IMR-90 (cell line): ENCODE measurements at regions not wholly inside any gene's neighbourhood (a gene's known extent, or its start where the extent isn't known, plus 50 kb on each side); places are given as distances from the start of the nearest gene placed in this dataset.

Source experiments
- ATAC-seq: fragments of 200-7000 bp; cut with Tn5 transposase; 2 replicates; pipeline ENCODE4 v1.9.1; 2020; ENCODE audit warnings: low read depth, mild to moderate bottlenecking, moderate library complexity
- BruUV-seq: library from RNA; stranded (reverse); fragments of 400-500 nt; replicated peaks from 2 replicates; lab custom pipeline; 2021; lab: Mats Ljungman, UMichigan
- CTCF ChIA-PET: fragments of 300-600 bp; formaldehyde crosslinking; extraction: SDS; loops from one replicate; lab custom pipeline; 2021; ENCODE audit warnings: antibody characterized with exemption; lab: Yijun Ruan, JAX
- POLR2A ChIA-PET: fragments of 300-600 bp; sonication (Branson Sonifier 250); formaldehyde crosslinking; loops from one replicate; lab custom pipeline; 2022; ENCODE audit warnings: antibody characterized with exemption; ENCODE audit not compliant: unreplicated experiment; lab: Charles Lee
- DNase-seq: peaks from one replicate; pipeline ENCODE4 v3.0.0; 2013
- H2AFZ ChIP-seq: replicated peaks from 2 replicates; pipeline ENCODE3; 2013; ENCODE audit warnings: low read length, mild to moderate bottlenecking; ENCODE audit not compliant: poor library complexity
- H2AK5ac ChIP-seq: 2 replicates; pipeline ENCODE4 v1.6.1; 2013; ENCODE audit warnings: low read depth, low read length, inconsistent platforms
- H2AK9ac ChIP-seq: replicated peaks from 2 replicates; pipeline ENCODE3; 2013; ENCODE audit warnings: mild to moderate bottlenecking, low read depth, low read length, moderate library complexity; ENCODE audit not compliant: poor library complexity
- H2BK120ac ChIP-seq: 2 replicates; pipeline ENCODE4 v1.6.1; 2013; ENCODE audit warnings: low read depth, low read length, inconsistent platforms
- H2BK15ac ChIP-seq: 3 replicates; pipeline ENCODE4 v1.6.1; 2013; ENCODE audit warnings: low read depth, low read length, inconsistent platforms
- H2BK20ac ChIP-seq: 2 replicates; pipeline ENCODE4 v1.6.1; 2013; ENCODE audit warnings: low read depth, mild to moderate bottlenecking, inconsistent platforms, low read length, moderate library complexity
- H2BK5ac ChIP-seq: 2 replicates; pipeline ENCODE4 v1.6.1; 2013; ENCODE audit warnings: mild to moderate bottlenecking, low read depth, low read length, inconsistent platforms; ENCODE audit not compliant: poor library complexity, severe bottlenecking
- H3K14ac ChIP-seq: replicated peaks from 2 replicates; pipeline ENCODE4 v1.6.1; 2013; ENCODE audit warnings: low read depth, low read length, inconsistent platforms
- H3K18ac ChIP-seq: 2 replicates; pipeline ENCODE4 v1.6.1; 2013; ENCODE audit warnings: low read depth, low read length, control low read depth
- H3K23ac ChIP-seq: 2 replicates; pipeline ENCODE4 v1.6.1; 2013; ENCODE audit warnings: low read depth, low read length, inconsistent platforms
- H3K27ac ChIP-seq: 2 replicates; pipeline ENCODE4 v1.5.1; 2013; ENCODE audit warnings: mild to moderate bottlenecking, control low read depth, low read length; ENCODE audit not compliant: insufficient read depth
- H3K27me3 ChIP-seq: 2 replicates; pipeline ENCODE4 v1.6.1; 2013; ENCODE audit warnings: low read length; ENCODE audit not compliant: control insufficient read depth, insufficient read depth
- H3K36me3 ChIP-seq: 2 replicates; pipeline ENCODE4 v1.6.1; 2013; ENCODE audit warnings: low read length, mixed read lengths; ENCODE audit not compliant: control insufficient read depth, insufficient read depth
- H3K4ac ChIP-seq: 2 replicates; pipeline ENCODE4 v1.6.1; 2013; ENCODE audit warnings: low read depth, low read length, inconsistent platforms
- H3K4me1 ChIP-seq: 2 replicates; pipeline ENCODE4 v1.6.1; 2013; ENCODE audit warnings: low read length, mixed read lengths; ENCODE audit not compliant: control insufficient read depth, insufficient read depth
- H3K4me2 ChIP-seq: 2 replicates; pipeline ENCODE4 v1.6.1; 2013; ENCODE audit warnings: low read depth, mild to moderate bottlenecking, control low read depth, low read length, moderate library complexity
- H3K4me3 ChIP-seq: 2 replicates; pipeline ENCODE4 v1.5.1; 2013; ENCODE audit warnings: low read depth, mild to moderate bottlenecking, control low read depth, low read length, moderate library complexity; ENCODE audit not compliant: insufficient read depth
- H3K56ac ChIP-seq: 2 replicates; pipeline ENCODE4 v1.6.1; 2013; ENCODE audit warnings: low read length, inconsistent platforms; ENCODE audit not compliant: insufficient read depth; ENCODE audit errors: extremely low read depth
- H3K79me1 ChIP-seq, 2 experiments: 2 replicates each; pipeline ENCODE4 v1.6.1; 2013; ENCODE audit warnings: low read length in 2 of 2, inconsistent platforms in 1 of 2, low read depth in 1 of 2
- H3K9ac ChIP-seq: 2 replicates; pipeline ENCODE4 v1.6.1; 2013; ENCODE audit warnings: low read depth, low read length, control low read depth
- H3K9me1 ChIP-seq: 2 replicates; pipeline ENCODE4 v1.6.1; 2013; ENCODE audit warnings: low read length, inconsistent platforms; ENCODE audit not compliant: insufficient read depth
- H3K9me3 ChIP-seq: 2 replicates; pipeline ENCODE4 v1.6.1; 2013; ENCODE audit warnings: low read length; ENCODE audit not compliant: control insufficient read depth, insufficient read depth
- H4K20me1 ChIP-seq: 2 replicates; pipeline ENCODE4 v1.6.1; 2013; ENCODE audit warnings: low read length, inconsistent platforms; ENCODE audit not compliant: insufficient read depth
- H4K5ac ChIP-seq: 2 replicates; pipeline ENCODE4 v1.6.1; 2013; ENCODE audit warnings: mild to moderate bottlenecking, low read depth, low read length, control low read depth
- H4K8ac ChIP-seq, 2 experiments: 2 replicates each; pipeline ENCODE4 v1.6.1; 2013; ENCODE audit warnings: low read depth in 2 of 2, low read length in 2 of 2, control low read depth in 1 of 2, inconsistent platforms in 1 of 2
- H4K91ac ChIP-seq: 2 replicates; pipeline ENCODE4 v1.6.1; 2013; ENCODE audit warnings: low read depth, low read length, inconsistent platforms; ENCODE audit not compliant: insufficient read depth
- MAFK ChIP-seq: IDR thresholded peaks from 2 replicates; pipeline ENCODE4 v1.6.1; 2012; ENCODE audit warnings: low read depth, low read length, improper control_type of control experiment
- MXI1 ChIP-seq: IDR thresholded peaks from 2 replicates; pipeline ENCODE4 v1.6.1; 2012; ENCODE audit warnings: low read depth, mild to moderate bottlenecking, low read length, moderate library complexity, borderline replicate concordance
- RAD21 ChIP-seq: IDR thresholded peaks from 2 replicates; pipeline ENCODE4 v1.6.1; 2012; ENCODE audit warnings: low read length, improper control_type of control experiment
- RCOR1 ChIP-seq: IDR thresholded peaks from 2 replicates; pipeline ENCODE4 v1.6.1; 2012; ENCODE audit warnings: mild to moderate bottlenecking, low read length, improper control_type of control experiment; ENCODE audit not compliant: insufficient replicate concordance
- WGBS, 2 experiments: methylation state at CpG; one replicate each; pipeline versions ENCODE4 v1.1.5 to v1.1.7; 2013; ENCODE audit warnings: missing lambda C conversion rate in 2 of 2; ENCODE audit not compliant: insufficient read length in 1 of 2; ENCODE audit errors: extremely low coverage in 2 of 2; 5-methylcytosine and 5-hydroxymethylcytosine counted together
- dilution Hi-C: fragments of 300-500 bp; cut with HindIII; formaldehyde crosslinking; loops from one replicate; pipeline ENCODE4 v1.14.3; 2018; ENCODE audit warnings: low sequenced_read_pairs; ENCODE audit not compliant: unreplicated experiment
- in situ Hi-C: fragments of 300-500 bp; cut with MboI; formaldehyde crosslinking; loops from 3 replicates; pipeline ENCODE4 v1.14.3; 2019; ENCODE audit warnings: low sequenced_read_pairs, inconsistent platforms, mixed read lengths
- intact Hi-C: fragments of 100-400 bp; cut with micrococcal nuclease; formaldehyde crosslinking; loops from 2 replicates; pipeline ENCODE4 v1.10.0; 2022

DNA sequence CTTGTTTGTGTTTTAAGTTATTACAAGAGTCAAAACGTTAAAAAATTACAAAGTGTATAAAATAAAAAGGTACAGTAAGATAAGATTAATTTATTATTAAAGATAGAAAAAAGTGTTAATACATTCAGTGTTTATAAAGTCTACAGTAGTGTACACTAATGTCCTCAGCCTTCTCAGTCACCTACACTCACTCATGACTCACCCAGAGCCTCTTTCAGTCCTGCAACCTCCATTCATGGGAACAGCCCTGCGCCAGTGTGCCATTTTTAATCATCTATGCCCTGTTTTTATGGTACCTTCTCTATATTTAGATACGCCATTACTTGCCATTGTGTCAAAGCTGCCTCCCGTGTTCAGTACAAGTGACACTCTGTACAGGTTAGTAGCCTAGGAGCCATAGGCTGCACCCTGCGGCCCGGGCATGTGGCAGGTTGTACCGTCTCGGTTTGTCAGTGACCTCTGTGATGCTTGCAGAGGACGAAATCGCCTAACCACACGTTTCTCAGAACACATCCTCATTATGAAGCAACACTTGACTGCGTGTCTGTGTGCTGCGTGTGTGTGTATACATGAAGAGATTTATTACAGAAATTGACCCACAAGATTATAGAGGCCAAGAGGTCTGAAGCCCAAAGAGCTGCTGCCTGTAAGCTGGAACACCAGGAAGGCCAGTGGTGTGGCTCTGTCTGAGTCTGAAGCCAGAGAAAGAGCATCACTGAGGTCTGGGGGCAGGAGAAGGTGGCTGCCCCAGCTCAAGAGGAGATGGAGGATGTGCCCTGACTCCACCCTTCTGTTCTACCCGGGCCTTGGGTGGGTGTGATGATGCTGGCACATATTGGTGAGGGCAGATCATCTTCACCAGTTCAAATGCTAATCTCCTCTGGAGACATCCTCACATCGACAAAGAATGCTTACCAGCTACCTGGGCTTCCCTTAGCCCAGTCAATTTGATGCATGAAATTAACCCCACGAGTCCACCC, 116.6 kb upstream of the C14orf180 start:
- no peaks in the 10 kb centered on the region for H3K9me1 ChIP-seq
- no peak overlapping the region for H3K4ac ChIP-seq
- no peak for TF ChIP-seq RCOR1
- no peak for TF ChIP-seq MXI1
- TF ChIP-seq RAD21, result no peak
- no peak for TF ChIP-seq MAFK
- H2AFZ ChIP-seq, result no peak overlapping the region
- no peak overlapping the region for H3K56ac ChIP-seq
- no peak overlapping the region for H3K18ac ChIP-seq
- DNase-seq, result no peak
- H3K79me1 ChIP-seq, result no peaks in the 10 kb centered on the region
- no peaks in the 10 kb centered on the region for H4K20me1 ChIP-seq
- H3K4me1 ChIP-seq, result no peaks in the 10 kb centered on the region
- no peaks in the 10 kb centered on the region; the same call in 1 of the 2 replicates for H3K9me3 ChIP-seq
- in situ Hi-C loops (no loop called here), intact Hi-C loops (no loop called here), dilution Hi-C loops (no loop called here)
- ATAC-seq, result no peak
- H2AK5ac ChIP-seq, result no peak overlapping the region
- H2AK9ac ChIP-seq, result no peak overlapping the region
- H3K4me2 ChIP-seq, result no peak overlapping the region
- no peak overlapping the region for H2BK5ac ChIP-seq
- no peak overlapping the region for H3K27ac ChIP-seq
- no peak overlapping the region for H2BK15ac ChIP-seq
- 49% methylated on average over 3 of the region's 16 CpGs; no CpG with 5 or more reads in 1 of the 2 experiments for WGBS, 2 experiments
- H3K4me3 ChIP-seq, result no peak overlapping the region
- H3K14ac ChIP-seq, result no peak overlapping the region
- no peaks in the 10 kb centered on the region for H3K27me3 ChIP-seq
- H3K23ac ChIP-seq, result no peak overlapping the region
- ChIA-PET CTCF (no interaction called here), POLR2A (no interaction called here)
- H2BK120ac ChIP-seq, result no peak overlapping the region
- no peak overlapping the region for H4K5ac ChIP-seq
- no TSS peak for BruUV-seq
- no peaks in the 10 kb centered on the region for H3K36me3 ChIP-seq
- H4K91ac ChIP-seq, result no peak overlapping the region
- H2BK20ac ChIP-seq, result no peak overlapping the region
- no peak overlapping the region for H4K8ac ChIP-seq
- H3K9ac ChIP-seq, result no peak overlapping the region
